GM23338 (cell line): ENCODE measurements at regions not wholly inside any gene's neighbourhood (a gene's known extent, or its start where the extent isn't known, plus 50 kb on each side); places are given as distances from the start of the nearest gene placed in this dataset.

Experiments used
- CREB1 ChIP-seq: fragments of 250-450 bp; sonication (Bioruptor Pico); IDR thresholded peaks from 2 replicates; pipeline ENCODE4 v1.5.0; 2020; ENCODE audit warnings: low read depth, mild to moderate bottlenecking, moderate library complexity
- CTCF ChIP-seq, 2 experiments: fragments of 200-600 bp in 1 of 2; sonication (generic) in 1 of 2; conservative IDR thresholded peaks; 2 replicates each; pipeline versions ENCODE4 v1.5.1 to v1.6.1; 2016 to 2017; ENCODE audit warnings: antibody characterized with exemption in 2 of 2, low read depth in 2 of 2, mild to moderate bottlenecking in 2 of 2, moderate library complexity in 1 of 2
- ETS1 ChIP-seq: IDR thresholded peaks from 2 replicates; pipeline ENCODE4 v1.6.1; 2016; ENCODE audit warnings: antibody characterized with exemption
- EZH2 ChIP-seq: fragments of 200-600 bp; sonication (generic); IDR thresholded peaks from one replicate; pipeline ENCODE4 v1.8.0; 2017; ENCODE audit warnings: antibody characterized with exemption, mild to moderate bottlenecking, low read depth; ENCODE audit not compliant: unreplicated experiment
- EZH2phosphoT487 ChIP-seq: fragments of 200-600 bp; sonication (generic); IDR thresholded peaks from one replicate; pipeline ENCODE4 v1.8.1; 2018; ENCODE audit warnings: antibody characterized with exemption; ENCODE audit not compliant: unreplicated experiment
- POLR2AphosphoS5 ChIP-seq: IDR thresholded peaks from 2 replicates; pipeline ENCODE4 v1.6.1; 2016; ENCODE audit warnings: antibody characterized with exemption, low read depth
- REST ChIP-seq: IDR thresholded peaks from one replicate; pipeline ENCODE4 v1.6.1; 2018; ENCODE audit warnings: antibody characterized with exemption; ENCODE audit not compliant: unreplicated experiment

- TF ChIP-seq EZH2 (no peak), CTCF (conservative IDR thresholded peaks at IDR 0.05; ENCODE audit: low read depth in 2 of 2) (no peak), CREB1 (CRISPR knock-in tag) (no peak), POLR2AphosphoS5 (no peak), EZH2phosphoT487 (no peak), REST (no peak), ETS1 (no peak)
These were observed 227.5 kb upstream of the NR4A3 start for GRCh38 chr9:99594056-99594780.
